Heart right ventricle (tissue), 16 donors: ENCODE measurements at regions not wholly inside any gene's neighbourhood (a gene's known extent, or its start where the extent isn't known, plus 50 kb on each side); places are given as distances from the start of the nearest gene placed in this dataset.

Experiments used
- ATAC-seq, 8 donors: fragments of 200-7000 bp; cut with Tn5 transposase; one replicate each; pipeline ENCODE4 v1.9.1; 2020; ENCODE audit warnings: mild to moderate bottlenecking in 8 of 8, moderate library complexity in 8 of 8, moderate number of reproducible peaks in 1 of 8
- DNase-seq, 2 donors: peaks; one replicate each; pipeline ENCODE4 v3.0.0-alpha.2; 2020
- H3K27ac ChIP-seq, 10 donors: fragments of 200-600 bp; sonication (generic) in 2 of 10; one replicate each; pipeline versions ENCODE4 v1.5.0 to v1.8.0; 2020 to 2022; ENCODE audit warnings: mild to moderate bottlenecking in 3 of 10
- H3K27me3 ChIP-seq, 7 donors: fragments of 200-600 bp; one replicate each; pipeline ENCODE4 v1.8.0; 2021 to 2022; ENCODE audit warnings: mild to moderate bottlenecking in 2 of 7
- H3K36me3 ChIP-seq, 9 donors: fragments of 200-600 bp; sonication (generic) in 1 of 9; one replicate each; pipeline versions ENCODE4 v1.5.0 to v1.8.0; 2020 to 2022; ENCODE audit warnings: mild to moderate bottlenecking in 2 of 9
- H3K4me1 ChIP-seq, 9 donors: fragments of 200-600 bp; sonication (generic) in 1 of 9; one replicate each; pipeline versions ENCODE4 v1.5.0 to v1.8.0; 2020 to 2022; ENCODE audit warnings: mild to moderate bottlenecking in 4 of 9
- H3K4me3 ChIP-seq, 10 donors: fragments of 200-600 bp; sonication (generic) in 2 of 10; one replicate each; pipeline versions ENCODE4 v1.5.0 to v1.8.0; 2020 to 2022; ENCODE audit warnings: mild to moderate bottlenecking in 7 of 10, moderate library complexity in 2 of 10
- H3K9me3 ChIP-seq, 11 donors: fragments of 200-600 bp in 10 of 11; sonication (generic) in 2 of 11; one replicate each; pipeline versions ENCODE4 v1.5.0 to v1.8.0; 2013 to 2022; ENCODE audit warnings: mild to moderate bottlenecking in 2 of 11, control low read depth in 1 of 11, moderate library complexity in 1 of 11
- CTCF ChIP-seq, 9 donors: fragments of 200-600 bp; sonication (generic) in 2 of 9; IDR thresholded peaks; one replicate each; pipeline versions ENCODE4 v1.5.0 to v1.8.0; 2021 to 2022; ENCODE audit warnings: antibody characterized with exemption in 9 of 9, mild to moderate bottlenecking in 5 of 9, moderate library complexity in 1 of 9
- WGBS, 2 donors: extraction: QIAGEN DNeasy Blood & Tissue Kit; methylation state at CpG; one replicate each; pipeline ENCODE4 v1.1.7; 2013; ENCODE audit warnings: inconsistent platforms in 1 of 2; 5-methylcytosine and 5-hydroxymethylcytosine counted together
- intact Hi-C, 10 donors: fragments of 100-400 bp; cut with DNase I; formaldehyde crosslinking; loops; one replicate each; pipeline versions ENCODE4 v1.11.1 to v1.14.2; 2022
- donor health status: Arrhythmogenic right ventricular cardiomyopathy.
- donor health status: ischemic (EF 13 %, LVEDD 7.1; RV severe dilation, severe dysfunction).
- donor health status: healthy with polysubstance abuse.
- donor health status: DM: no; HTN: yes; CAD: no.
- donor health status: DM: no; HTN: no; CAD: no.
- donor health status: ischemic (EF 25% LVEDD 6.9; RV normal size, moderate dysfunction).
- donor health status: ischemic (EF 25% LVEDD 5.7; RV mildly dilated, moderate dysfunction).
- donor health status: healthy.
- donor health status: DM: yes; HTN: yes; CAD: no.
- donor health status: Ischemic cardiomyopathy.
- donor health status: ischemic (EF 35%, LVEDD 5.7; RV mildly dilated, moderate dysfunction).
- donor health status: nonischemic (EF 11% LVEDD 7.7; RV severe dilation, severe dysfunction).
- donor health status: DM: yes; HTN: yes; CAD: no.
- donor health status: PGD.
- donor health status: ischemic (EF 29% LVEDD 5.4; RV normal size, mild dysfunction).
- donor health status: nonischemic (EF 23%, LVEDD 6.1; RV moderate dilation, normal function).

GRCh38 chr14:49294621-49295148 lies 291.5 kb downstream of the RPS29 start:
- H3K27me3 ChIP-seq, result no peaks in the 10 kb centered on the region
- no peaks in the 10 kb centered on the region for H3K4me1 ChIP-seq
- H3K4me3 ChIP-seq, result no peak overlapping the region
- no peak for TF ChIP-seq CTCF (IDR thresholded peaks at IDR 0.05)
- no peak overlapping the region for H3K27ac ChIP-seq
- intact Hi-C loops, result no loop called here
- no peak for ATAC-seq
- no peak for DNase-seq
- 49 to 51% methylated on average over 5 of the region's 5 CpGs for WGBS, 2 donors
- no peaks in the 10 kb centered on the region for H3K9me3 ChIP-seq
- no peaks in the 10 kb centered on the region for H3K36me3 ChIP-seq

- TF ChIP-seq CTCF (IDR thresholded peaks at IDR 0.05), result no peak
- no peak overlapping the region for H3K4me3 ChIP-seq
- no peak overlapping the region for H3K27ac ChIP-seq
- WGBS, 2 donors, result 51 to 52% methylated on average over 5 of the region's 5 CpGs
- H3K4me1 ChIP-seq, result no peaks in the 10 kb centered on the region
- ATAC-seq, result no peak
- no peak for DNase-seq
- no peaks in the 10 kb centered on the region for H3K27me3 ChIP-seq
- no peaks in the 10 kb centered on the region for H3K9me3 ChIP-seq
- no peaks in the 10 kb centered on the region for H3K36me3 ChIP-seq
- intact Hi-C loops, result no loop called here
Observed at GRCh38 chr14:49287004-49287403, 299.2 kb downstream of the RPS29 start.

GRCh38 chr14:49286257-49286983 lies 299.8 kb downstream of the RPS29 start:
- intact Hi-C loops, result no loop called here
- H3K36me3 ChIP-seq, result no peaks in the 10 kb centered on the region
- no peak overlapping the region for H3K27ac ChIP-seq
- no peak overlapping the region for H3K4me3 ChIP-seq
- H3K9me3 ChIP-seq, result no peaks in the 10 kb centered on the region
- no peaks in the 10 kb centered on the region for H3K4me1 ChIP-seq
- 75 to 88% methylated on average over 1 of the region's 1 CpG for WGBS, 2 donors
- DNase-seq (no peak), ATAC-seq (no peak)
- no peaks in the 10 kb centered on the region for H3K27me3 ChIP-seq
- no peak for TF ChIP-seq CTCF (IDR thresholded peaks at IDR 0.05)

GRCh38 chr14:49280566-49280965 lies 305.6 kb downstream of the RPS29 start:
- Histone ChIP-seq H3K36me3 (no peaks in the 10 kb centered on the region), H3K4me1 (no peaks in the 10 kb centered on the region), H3K27me3 (no peaks in the 10 kb centered on the region), H3K9me3 (peaks cover 0 to 8% (median 0%) of the 10 kb centered on the region in 11 donors), H3K27ac (no peak overlapping the region), H3K4me3 (no peak overlapping the region)
- ATAC-seq (no peak), DNase-seq (no peak)
- intact Hi-C loops, result no loop called here
- TF ChIP-seq CTCF (IDR thresholded peaks at IDR 0.05), result no peak
- 28 to 41% methylated on average over 1 of the region's 1 CpG for WGBS, 2 donors
